H9 (cell line): ENCODE measurements at regions not wholly inside any gene's neighbourhood (a gene's known extent, or its start where the extent isn't known, plus 50 kb on each side); places are given as distances from the start of the nearest gene placed in this dataset.

Experiments used
- DNase-seq: peaks from one replicate; pipeline ENCODE4 v3.0.0-alpha.2; 2017
- H2AFZ ChIP-seq: one replicate; pipeline ENCODE4 v1.6.1; 2013; ENCODE audit warnings: mild to moderate bottlenecking, low read length, control low read depth, moderate library complexity
- H2AK5ac ChIP-seq: 2 replicates; pipeline ENCODE4 v1.6.1; 2013; ENCODE audit warnings: low read length, control low read depth, mixed read lengths; ENCODE audit not compliant: insufficient read length
- H2BK120ac ChIP-seq: one replicate; pipeline ENCODE4 v1.6.1; 2013; ENCODE audit warnings: low read depth, mild to moderate bottlenecking, low read length, control low read depth, inconsistent platforms; ENCODE audit not compliant: poor library complexity, severe bottlenecking
- H2BK12ac ChIP-seq: 2 replicates; pipeline ENCODE4 v1.6.1; 2013; ENCODE audit warnings: low read length, control low read depth, mixed read lengths, low read depth; ENCODE audit not compliant: insufficient read length
- H2BK15ac ChIP-seq: 2 replicates; pipeline ENCODE4 v1.6.1; 2013; ENCODE audit warnings: low read depth, low read length, control low read depth
- H2BK20ac ChIP-seq: one replicate; pipeline ENCODE4 v1.6.1; 2013; ENCODE audit warnings: low read depth, mild to moderate bottlenecking, low read length, control low read depth, inconsistent platforms; ENCODE audit not compliant: poor library complexity, severe bottlenecking
- H2BK5ac ChIP-seq: 2 replicates; pipeline ENCODE4 v1.6.1; 2013; ENCODE audit warnings: low read length, control low read depth, mixed read lengths; ENCODE audit not compliant: insufficient read length
- H3K14ac ChIP-seq: 2 replicates; pipeline ENCODE4 v1.6.1; 2013; ENCODE audit warnings: low read length, control low read depth; ENCODE audit not compliant: insufficient read depth
- H3K18ac ChIP-seq: 2 replicates; pipeline ENCODE4 v1.6.1; 2013; ENCODE audit warnings: low read depth, mild to moderate bottlenecking, mixed read lengths, low read length, control low read depth; ENCODE audit not compliant: insufficient read length
- H3K23ac ChIP-seq: 2 replicates; pipeline ENCODE4 v1.6.1; 2013; ENCODE audit warnings: low read length, control low read depth, mixed read lengths, low read depth; ENCODE audit not compliant: insufficient read length
- H3K23me2 ChIP-seq: 2 replicates; pipeline ENCODE4 v1.6.1; 2013; ENCODE audit warnings: low read depth, mild to moderate bottlenecking, mixed read lengths, low read length, control low read depth; ENCODE audit not compliant: insufficient read length, poor library complexity, severe bottlenecking
- H3K27ac ChIP-seq: 2 replicates; pipeline ENCODE4 v1.5.1; 2013; ENCODE audit warnings: low read length, control low read depth, mixed read lengths, low read depth; ENCODE audit not compliant: insufficient read length
- H3K27me3 ChIP-seq: 2 replicates; pipeline ENCODE4 v1.6.1; 2013; ENCODE audit warnings: low read length, control low read depth, inconsistent platforms; ENCODE audit not compliant: insufficient read depth
- H3K4ac ChIP-seq: 2 replicates; pipeline ENCODE4 v1.6.1; 2013; ENCODE audit warnings: low read depth, mild to moderate bottlenecking, control low read depth, inconsistent platforms, low read length, moderate library complexity
- H3K4me1 ChIP-seq: 2 replicates; pipeline ENCODE4 v1.6.1; 2013; ENCODE audit warnings: low read length, control low read depth, inconsistent platforms; ENCODE audit not compliant: insufficient read depth
- H3K4me2 ChIP-seq: 2 replicates; pipeline ENCODE4 v1.6.1; 2013; ENCODE audit warnings: low read length, control low read depth, mixed read lengths; ENCODE audit not compliant: insufficient read length, insufficient read depth
- H3K56ac ChIP-seq: 2 replicates; pipeline ENCODE4 v1.6.1; 2013; ENCODE audit warnings: low read depth, mild to moderate bottlenecking, mixed read lengths, low read length, control low read depth; ENCODE audit not compliant: insufficient read length
- H3K79me1 ChIP-seq: 2 replicates; pipeline ENCODE4 v1.6.1; 2013; ENCODE audit warnings: low read depth, mild to moderate bottlenecking, moderate library complexity, low read length, control low read depth, inconsistent platforms; ENCODE audit not compliant: insufficient read depth, poor library complexity, severe bottlenecking
- H3K79me2 ChIP-seq: 2 replicates; pipeline ENCODE4 v1.6.1; 2013; ENCODE audit warnings: low read length, control low read depth, inconsistent platforms; ENCODE audit not compliant: insufficient read depth
- H3K9ac ChIP-seq: 2 replicates; pipeline ENCODE4 v1.6.1; 2013; ENCODE audit warnings: low read length, control low read depth, mixed read lengths; ENCODE audit not compliant: insufficient read length; ENCODE audit errors: extremely low read depth
- H3K9me3 ChIP-seq: one replicate; pipeline ENCODE4 v1.6.1; 2013; ENCODE audit warnings: low read depth, low read length, inconsistent platforms; ENCODE audit not compliant: control insufficient read depth
- H3T11ph ChIP-seq: one replicate; pipeline ENCODE4 v1.6.1; 2013; ENCODE audit warnings: mild to moderate bottlenecking, low read length, control low read depth, inconsistent platforms
- H4K20me1 ChIP-seq: one replicate; pipeline ENCODE4 v1.6.1; 2013; ENCODE audit not compliant: control insufficient read depth, insufficient read length, insufficient read depth
- H4K5ac ChIP-seq: 2 replicates; pipeline ENCODE4 v1.6.1; 2013; ENCODE audit warnings: low read depth, mild to moderate bottlenecking, mixed read lengths, low read length, control low read depth; ENCODE audit not compliant: insufficient read length
- H4K8ac ChIP-seq: replicated peaks from 2 replicates; pipeline ENCODE4 v1.6.1; 2013; ENCODE audit warnings: low read length, control low read depth, mixed read lengths, low read depth; ENCODE audit not compliant: insufficient read length
- H4K91ac ChIP-seq: 2 replicates; pipeline ENCODE4 v1.6.1; 2013; ENCODE audit warnings: low read depth, mild to moderate bottlenecking, moderate library complexity, mixed read lengths, low read length, control low read depth; ENCODE audit not compliant: insufficient read length
- H3K27ac Mint-ChIP-seq, 3 experiments: 2 replicates in 2 of 3; 3 replicates in 1 of 3; pipeline ENCODE4 v1.8.0; 2020 to 2021; ENCODE audit warnings: mixed read lengths in 3 of 3, mild to moderate bottlenecking in 1 of 3, moderate library complexity in 1 of 3
- H3K27me3 Mint-ChIP-seq: 2 replicates; pipeline ENCODE4 v1.8.0; 2021; ENCODE audit warnings: low read depth, mild to moderate bottlenecking, moderate library complexity, mixed read lengths
- H3K36me3 Mint-ChIP-seq, 3 experiments: 2 replicates in 2 of 3; 3 replicates in 1 of 3; pipeline ENCODE4 v1.8.0; 2020 to 2021; ENCODE audit warnings: low read depth in 3 of 3, mixed read lengths in 3 of 3; ENCODE audit not compliant: insufficient read depth in 1 of 3
- H3K4me1 Mint-ChIP-seq, 2 experiments: 2 replicates each; pipeline ENCODE4 v1.8.0; 2020; ENCODE audit warnings: mixed read lengths in 2 of 2
- H3K4me3 Mint-ChIP-seq, 2 experiments: 2 replicates in 1 of 2; 3 replicates in 1 of 2; pipeline ENCODE4 v1.8.0; 2020 to 2021; ENCODE audit warnings: mild to moderate bottlenecking in 2 of 2, mixed read lengths in 2 of 2, moderate library complexity in 1 of 2
- H3K9me3 Mint-ChIP-seq, 2 experiments: 2 replicates in 1 of 2; 3 replicates in 1 of 2; pipeline ENCODE4 v1.8.0; 2020; ENCODE audit warnings: mild to moderate bottlenecking in 2 of 2, mixed read lengths in 2 of 2, moderate library complexity in 1 of 2
- CTCF ChIP-seq: fragments of 200-600 bp; sonication (generic); conservative IDR thresholded peaks from 3 replicates; pipeline ENCODE4 v1.8.0; 2021; ENCODE audit warnings: antibody characterized with exemption, mild to moderate bottlenecking
- WGBS: extraction: QIAGEN DNeasy Blood & Tissue Kit; methylation state at CpG from one replicate; pipeline ENCODE4 v1.1.7; 2013; ENCODE audit warnings: missing lambda C conversion rate, low lambda C conversion rate, mixed read lengths; ENCODE audit not compliant: insufficient read length; ENCODE audit errors: extremely low coverage; 5-methylcytosine and 5-hydroxymethylcytosine counted together

- no peak overlapping the region for H3K9ac ChIP-seq
- H2BK12ac ChIP-seq, result no peak overlapping the region
- no peak for TF ChIP-seq CTCF
- no peak overlapping the region for H3K4ac ChIP-seq
- no peaks in the 10 kb centered on the region for H4K20me1 ChIP-seq
- H3K4me2 ChIP-seq, result no peak overlapping the region
- H3K27ac Mint-ChIP-seq, result no peak overlapping the region
- no peaks in the 10 kb centered on the region for H3K9me3 ChIP-seq
- H2BK120ac ChIP-seq, result no peak overlapping the region
- H4K91ac ChIP-seq, result no peak overlapping the region
- H3T11ph ChIP-seq, result no peak overlapping the region
- no peak for DNase-seq
- H3K9me3 Mint-ChIP-seq, result no peaks in the 10 kb centered on the region
- no peak overlapping the region for H3K27ac ChIP-seq
- H4K5ac ChIP-seq, result no peak overlapping the region
- no peak overlapping the region for H2AFZ ChIP-seq
- H3K14ac ChIP-seq, result no peak overlapping the region
- no peaks in the 10 kb centered on the region for H3K4me1 ChIP-seq
- no peak overlapping the region for H2BK15ac ChIP-seq
- no peak overlapping the region for H3K4me3 Mint-ChIP-seq
- H3K4me1 Mint-ChIP-seq, result 0 out of 4 replicates have a peak, but pooled peaks cover 0 to 3% of the 10 kb centered on the region in 2 experiments
- H3K79me1 ChIP-seq, result no peaks in the 10 kb centered on the region
- H4K8ac ChIP-seq, result no peak overlapping the region
- H3K23ac ChIP-seq, result no peak overlapping the region
- H3K27me3 Mint-ChIP-seq, result no peaks in the 10 kb centered on the region
- H3K18ac ChIP-seq, result no peak overlapping the region
- no peak overlapping the region for H2BK20ac ChIP-seq
- no peak overlapping the region for H3K56ac ChIP-seq
- WGBS, result no CpG with 5 or more reads among the region's 1 CpG
- no peaks in the 10 kb centered on the region for H3K36me3 Mint-ChIP-seq
- no peaks in the 10 kb centered on the region for H3K79me2 ChIP-seq
- no peaks in the 10 kb centered on the region for H3K27me3 ChIP-seq
- no peak overlapping the region for H2AK5ac ChIP-seq
- H3K23me2 ChIP-seq, result no peaks in the 10 kb centered on the region
- no peak overlapping the region for H2BK5ac ChIP-seq
These were observed 472.8 kb downstream of the DMRTA1 start for GRCh38 chr9:22919423-22919822.
